Glutamatergic neuron (in vitro differentiated cells): ENCODE measurements at regions not wholly inside any gene's neighbourhood (a gene's known extent, or its start where the extent isn't known, plus 50 kb on each side); places are given as distances from the start of the nearest gene placed in this dataset.

Experiments
- DNase-seq: peaks from one replicate; pipeline ENCODE4 v3.0.0; 2022
- H3K27ac Mint-ChIP-seq: one replicate; pipeline ENCODE4 v1.8.0; 2020; ENCODE audit warnings: mild to moderate bottlenecking, mixed read lengths, inconsistent platforms; ENCODE audit not compliant: unreplicated experiment
- H3K27me3 Mint-ChIP-seq: one replicate; pipeline ENCODE4 v1.8.0; 2020; ENCODE audit warnings: mild to moderate bottlenecking, moderate library complexity, mixed read lengths, inconsistent platforms; ENCODE audit not compliant: unreplicated experiment
- H3K36me3 Mint-ChIP-seq: one replicate; pipeline ENCODE4 v1.8.0; 2020; ENCODE audit warnings: mild to moderate bottlenecking, mixed read lengths, inconsistent platforms; ENCODE audit not compliant: unreplicated experiment
- H3K4me1 Mint-ChIP-seq: one replicate; pipeline ENCODE4 v1.8.0; 2020; ENCODE audit warnings: mild to moderate bottlenecking, low read depth, mixed read lengths, inconsistent platforms; ENCODE audit not compliant: unreplicated experiment
- H3K4me3 Mint-ChIP-seq: one replicate; pipeline ENCODE4 v1.8.0; 2020; ENCODE audit warnings: mild to moderate bottlenecking, mixed read lengths, inconsistent platforms; ENCODE audit not compliant: unreplicated experiment
- H3K9me3 Mint-ChIP-seq: one replicate; pipeline ENCODE4 v1.8.0; 2020; ENCODE audit warnings: mild to moderate bottlenecking, moderate library complexity, mixed read lengths, inconsistent platforms; ENCODE audit not compliant: unreplicated experiment
- CTCF ChIP-seq: fragments of 200-600 bp; sonication (generic); IDR thresholded peaks from one replicate; pipeline ENCODE4 v1.5.0; 2021; ENCODE audit not compliant: partially characterized antibody, unreplicated experiment

DNA sequence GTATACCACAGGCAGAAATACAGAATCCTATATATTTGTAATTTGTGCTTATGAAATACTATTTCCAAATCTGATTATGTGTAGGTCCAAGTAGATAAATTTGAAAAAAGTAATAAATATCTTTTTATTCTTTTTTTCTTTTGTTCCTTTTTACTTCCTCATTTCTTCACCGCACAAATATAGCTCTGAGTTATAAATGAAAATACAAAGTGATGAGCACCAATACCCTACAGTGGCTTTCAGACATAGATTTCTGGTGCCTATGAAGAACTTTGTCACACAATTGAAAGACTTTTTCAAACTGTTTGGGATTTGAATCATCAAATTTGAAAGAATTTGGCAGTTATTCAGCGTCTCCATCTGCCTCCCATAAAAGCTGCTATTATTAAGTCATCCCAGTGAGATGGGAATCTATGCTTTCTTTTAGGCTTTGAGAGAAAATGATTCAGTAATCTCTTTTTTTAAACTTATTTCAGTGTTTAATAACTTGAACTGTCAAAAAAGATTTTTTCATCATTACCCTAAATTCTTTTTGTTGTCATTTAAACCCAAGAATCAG is 363.6 kb upstream of the GOLIM4 start:
- H3K9me3 Mint-ChIP-seq = peaks cover 2% of the 10 kb centered on the region
- TF ChIP-seq CTCF = no peak
- peaks cover 16% of the 10 kb centered on the region for H3K4me1 Mint-ChIP-seq
- no peak overlapping the region for H3K27ac Mint-ChIP-seq
- no peak overlapping the region for H3K4me3 Mint-ChIP-seq
- H3K27me3 Mint-ChIP-seq = no peaks in the 10 kb centered on the region
- DNase-seq = no peak
- peaks cover 16% of the 10 kb centered on the region for H3K36me3 Mint-ChIP-seq

DNA sequence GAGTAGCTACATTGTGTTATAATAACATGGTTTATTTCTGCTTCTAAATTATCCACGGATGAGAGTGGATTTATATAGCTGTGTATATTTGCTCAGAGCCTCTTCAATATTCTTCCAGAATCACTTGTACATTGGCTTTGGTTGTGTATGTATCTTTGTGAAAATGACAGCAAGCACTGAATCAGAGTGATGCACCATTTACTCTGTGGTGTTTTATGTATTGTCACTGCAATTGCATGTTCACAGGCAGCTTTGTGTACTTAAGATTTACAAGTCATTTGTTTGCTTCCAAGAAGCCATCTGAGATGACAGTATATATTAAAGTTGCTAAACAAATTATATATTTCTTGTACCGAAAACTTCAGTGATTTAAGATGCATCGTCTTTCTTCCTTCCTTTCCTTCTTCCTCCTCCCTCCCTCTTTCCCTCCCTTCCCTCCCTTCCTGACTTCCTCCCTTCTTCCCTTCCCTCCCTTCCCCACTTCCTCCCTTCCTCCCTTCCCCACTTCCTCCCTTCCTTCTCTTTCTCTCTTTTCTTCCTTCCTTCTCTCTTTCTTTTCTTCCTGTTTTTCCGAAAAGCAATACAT is 362.3 kb upstream of the GOLIM4 start:
- no peak for DNase-seq
- no peak overlapping the region for H3K4me3 Mint-ChIP-seq
- H3K27me3 Mint-ChIP-seq = no peaks in the 10 kb centered on the region
- peaks cover 16% of the 10 kb centered on the region for H3K4me1 Mint-ChIP-seq
- H3K9me3 Mint-ChIP-seq = peaks cover 2% of the 10 kb centered on the region
- peaks cover 14% of the 10 kb centered on the region for H3K36me3 Mint-ChIP-seq
- no peak for TF ChIP-seq CTCF
- H3K27ac Mint-ChIP-seq = peak overlapping the region; percentile 28

GRCh38 chr3:168455814-168456213 is 360.1 kb upstream of the GOLIM4 start:
- H3K36me3 Mint-ChIP-seq = no peaks in the 10 kb centered on the region
- TF ChIP-seq CTCF = no peak
- no peak overlapping the region for H3K4me3 Mint-ChIP-seq
- peaks cover 2% of the 10 kb centered on the region for H3K9me3 Mint-ChIP-seq
- peaks cover 16% of the 10 kb centered on the region for H3K4me1 Mint-ChIP-seq
- peak; percentile 20 for DNase-seq
- H3K27me3 Mint-ChIP-seq = no peaks in the 10 kb centered on the region
- peak overlapping the region; percentile 65 for H3K27ac Mint-ChIP-seq

- Mint-ChIP-seq H3K36me3 (no peaks in the 10 kb centered on the region), H3K4me1 (peaks cover 16% of the 10 kb centered on the region), H3K27me3 (no peaks in the 10 kb centered on the region), H3K4me3 (no peak overlapping the region), H3K9me3 (peaks cover 2% of the 10 kb centered on the region), H3K27ac (no peak overlapping the region)
- DNase-seq = no peak
- no peak for TF ChIP-seq CTCF
Observed at GRCh38 chr3:168453623-168454022, 357.9 kb upstream of the GOLIM4 start.

- Mint-ChIP-seq H3K4me1 (peaks cover 6% of the 10 kb centered on the region), H3K27me3 (peaks cover 2% of the 10 kb centered on the region), H3K27ac (no peak overlapping the region), H3K36me3 (no peaks in the 10 kb centered on the region), H3K9me3 (no peaks in the 10 kb centered on the region), H3K4me3 (no peak overlapping the region)
- no peak for DNase-seq
- TF ChIP-seq CTCF = no peak
Observed at GRCh38 chr3:168443965-168444364, 348.2 kb upstream of the GOLIM4 start.
